HUES48 (cell line): ENCODE measurements at regions not wholly inside any gene's neighbourhood (a gene's known extent, or its start where the extent isn't known, plus 50 kb on each side); places are given as distances from the start of the nearest gene placed in this dataset.

ENCODE experiments used
- H3K27ac ChIP-seq: one replicate; pipeline ENCODE4 v1.7.0; 2013; ENCODE audit warnings: low read depth, low read length, inconsistent platforms
- H3K27me3 ChIP-seq: 2 replicates; pipeline ENCODE4 v1.6.1; 2013; ENCODE audit warnings: mild to moderate bottlenecking, low read length; ENCODE audit not compliant: control insufficient read depth, insufficient read depth
- H3K36me3 ChIP-seq: 2 replicates; pipeline ENCODE4 v1.6.1; 2013; ENCODE audit warnings: low read length; ENCODE audit not compliant: control insufficient read depth, insufficient read depth
- H3K4me1 ChIP-seq: 2 replicates; pipeline ENCODE4 v1.6.1; 2013; ENCODE audit warnings: mild to moderate bottlenecking, low read length; ENCODE audit not compliant: control insufficient read depth, insufficient read depth
- H3K4me3 ChIP-seq: 2 replicates; pipeline ENCODE4 v1.5.1; 2013; ENCODE audit warnings: mild to moderate bottlenecking, low read depth, low read length
- H3K9ac ChIP-seq: 2 replicates; pipeline ENCODE4 v1.6.1; 2013; ENCODE audit warnings: mild to moderate bottlenecking, low read depth, low read length, moderate library complexity
- H3K9me3 ChIP-seq: 2 replicates; pipeline ENCODE4 v1.6.1; 2013; ENCODE audit warnings: low read length; ENCODE audit not compliant: control insufficient read depth, insufficient read depth

DNA sequence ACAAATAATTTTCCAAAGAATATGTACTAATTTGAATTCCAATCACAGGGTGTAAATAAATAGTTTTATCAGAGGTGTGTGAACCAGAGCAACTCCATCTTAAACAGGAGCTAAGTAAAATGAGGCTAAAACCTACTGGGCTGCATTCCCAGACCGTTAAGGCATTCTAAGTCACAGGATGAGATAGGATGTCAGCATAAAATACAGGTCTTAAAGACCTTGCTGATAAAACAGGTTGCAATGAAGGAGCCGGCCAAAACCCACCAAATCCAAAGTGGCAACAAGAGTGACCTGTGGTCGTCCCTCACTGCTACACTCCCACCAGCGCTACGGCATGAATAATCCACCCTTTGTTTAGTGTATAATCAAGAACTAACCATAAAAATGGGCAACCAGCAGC, 291.7 kb upstream of the SEMA3D start:
- H3K27me3 ChIP-seq, result no peaks in the 10 kb centered on the region
- no peak overlapping the region for H3K27ac ChIP-seq
- H3K9ac ChIP-seq, result no peak overlapping the region
- H3K4me1 ChIP-seq, result peaks cover 7% of the 10 kb centered on the region; the same call in 1 of the 2 replicates
- no peaks in the 10 kb centered on the region for H3K9me3 ChIP-seq
- no peaks in the 10 kb centered on the region for H3K36me3 ChIP-seq
- H3K4me3 ChIP-seq, result no peak overlapping the region

DNA sequence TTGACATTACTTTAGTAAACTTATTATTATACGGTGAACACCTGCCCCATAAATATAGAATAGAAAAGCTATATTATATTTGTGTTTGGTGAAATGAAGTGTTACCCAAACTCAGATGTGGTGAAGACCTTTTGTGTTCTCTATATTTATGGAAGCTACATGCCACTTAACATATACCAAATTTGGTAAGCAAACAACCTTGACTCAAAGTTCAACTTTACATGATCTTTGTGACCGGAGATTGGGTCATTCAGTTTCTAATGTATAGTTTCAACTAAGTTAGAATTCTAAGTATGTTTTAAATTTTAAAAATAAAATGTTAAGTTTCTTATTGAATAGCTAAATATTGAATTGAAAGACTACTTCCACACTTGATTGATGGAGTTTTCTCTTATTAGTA, 288.6 kb upstream of the SEMA3D start:
- no peaks in the 10 kb centered on the region for H3K36me3 ChIP-seq
- no peak overlapping the region for H3K27ac ChIP-seq
- H3K4me3 ChIP-seq, result no peak overlapping the region
- no peaks in the 10 kb centered on the region for H3K9me3 ChIP-seq
- peaks cover 7% of the 10 kb centered on the region; the same call in 1 of the 2 replicates for H3K4me1 ChIP-seq
- H3K9ac ChIP-seq, result no peak overlapping the region
- H3K27me3 ChIP-seq, result no peaks in the 10 kb centered on the region

DNA sequence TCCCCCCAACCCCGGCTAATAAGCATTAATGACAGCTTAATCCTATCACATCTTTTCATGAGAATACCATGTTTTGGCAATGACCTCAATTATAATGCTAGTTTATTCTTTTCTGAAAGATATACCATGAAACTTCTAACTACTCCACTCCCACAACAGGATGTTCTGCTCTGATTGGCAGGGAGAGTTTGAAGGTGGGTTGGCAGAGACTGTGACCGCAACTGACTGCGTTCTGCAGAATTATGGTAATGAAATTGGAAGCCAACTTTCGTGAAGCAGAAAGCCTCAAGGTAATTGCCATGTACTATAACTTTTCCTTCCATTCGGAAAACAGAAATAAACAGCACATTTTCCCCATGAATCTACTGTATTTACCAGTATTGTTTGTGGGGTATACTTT, 288.2 kb upstream of the SEMA3D start:
- Histone ChIP-seq H3K9ac (no peak overlapping the region), H3K27me3 (no peaks in the 10 kb centered on the region), H3K36me3 (no peaks in the 10 kb centered on the region), H3K4me3 (no peak overlapping the region), H3K9me3 (no peaks in the 10 kb centered on the region), H3K27ac (no peak overlapping the region), H3K4me1 (peaks cover 7% of the 10 kb centered on the region; the same call in 1 of the 2 replicates)

DNA sequence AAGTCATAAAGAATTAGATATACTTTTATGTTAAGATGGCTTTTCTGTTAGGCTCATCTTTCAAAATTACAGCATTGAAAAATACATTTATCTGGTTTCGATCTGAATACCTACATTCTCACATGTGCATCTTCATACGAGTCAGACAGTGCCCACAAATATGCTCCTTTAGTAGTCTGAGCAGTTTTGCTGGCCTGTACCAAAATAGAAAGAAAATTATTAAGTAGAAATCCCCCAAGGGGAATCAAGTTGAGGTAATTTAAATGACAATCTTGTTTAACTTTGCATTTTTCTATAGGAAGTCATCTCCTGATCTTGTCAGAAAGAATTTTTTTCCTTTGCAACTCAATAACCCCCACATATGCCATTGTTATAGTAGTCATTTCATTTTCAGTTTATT, 287.4 kb upstream of the SEMA3D start:
- Histone ChIP-seq H3K4me3 (no peak overlapping the region), H3K27ac (no peak overlapping the region), H3K4me1 (peaks cover 7% of the 10 kb centered on the region; the same call in 1 of the 2 replicates), H3K9ac (no peak overlapping the region), H3K27me3 (no peaks in the 10 kb centered on the region), H3K36me3 (no peaks in the 10 kb centered on the region), H3K9me3 (no peaks in the 10 kb centered on the region)

DNA sequence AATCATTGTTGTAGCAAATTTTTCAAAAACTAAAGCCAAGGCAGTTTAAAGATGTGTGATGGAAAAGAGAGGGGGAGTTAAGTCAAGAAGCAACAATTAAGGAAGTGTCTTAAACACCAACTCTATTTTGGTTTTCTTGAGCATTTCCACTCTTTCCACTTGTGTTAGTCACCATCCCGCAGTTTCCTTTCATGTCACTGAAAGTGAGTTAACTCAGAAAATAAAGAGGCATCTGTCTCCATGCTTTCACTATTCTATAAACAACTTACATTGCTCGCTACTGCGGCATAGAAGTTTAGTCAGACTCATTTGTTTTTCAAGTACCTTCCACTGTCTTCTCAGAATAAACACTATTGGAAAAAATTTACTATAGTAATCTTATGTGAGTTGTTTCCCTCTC, 284.9 kb upstream of the SEMA3D start:
- H3K27me3 ChIP-seq, result no peaks in the 10 kb centered on the region
- 0 out of 2 replicates have a peak, but pooled peaks cover 4% of the 10 kb centered on the region for H3K4me1 ChIP-seq
- H3K27ac ChIP-seq, result no peak overlapping the region
- no peak overlapping the region for H3K4me3 ChIP-seq
- no peak overlapping the region for H3K9ac ChIP-seq
- H3K36me3 ChIP-seq, result no peaks in the 10 kb centered on the region
- no peaks in the 10 kb centered on the region for H3K9me3 ChIP-seq

DNA sequence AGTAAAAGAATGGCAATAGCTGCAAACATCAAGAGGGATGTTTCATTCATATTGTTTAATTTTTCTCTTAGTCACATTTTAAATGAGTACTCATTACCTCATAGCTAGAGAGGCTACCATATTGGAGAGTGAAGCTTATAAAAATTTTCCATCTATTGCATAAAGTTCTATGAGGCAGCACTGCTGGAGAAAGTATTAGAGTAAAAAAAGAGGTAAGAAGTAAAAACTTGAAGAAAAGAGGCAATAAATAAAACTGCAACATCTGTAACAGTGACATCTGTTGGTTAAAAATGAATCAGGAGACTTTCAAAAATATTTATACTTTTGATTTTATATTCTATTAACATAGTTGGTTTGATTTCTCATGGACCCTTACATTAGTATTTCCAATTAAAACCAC, 284.5 kb upstream of the SEMA3D start:
- 0 out of 2 replicates have a peak, but pooled peaks cover 4% of the 10 kb centered on the region for H3K4me1 ChIP-seq
- H3K36me3 ChIP-seq, result no peaks in the 10 kb centered on the region
- no peak overlapping the region for H3K27ac ChIP-seq
- no peak overlapping the region for H3K4me3 ChIP-seq
- H3K9ac ChIP-seq, result no peak overlapping the region
- no peaks in the 10 kb centered on the region for H3K27me3 ChIP-seq
- H3K9me3 ChIP-seq, result no peaks in the 10 kb centered on the region

DNA sequence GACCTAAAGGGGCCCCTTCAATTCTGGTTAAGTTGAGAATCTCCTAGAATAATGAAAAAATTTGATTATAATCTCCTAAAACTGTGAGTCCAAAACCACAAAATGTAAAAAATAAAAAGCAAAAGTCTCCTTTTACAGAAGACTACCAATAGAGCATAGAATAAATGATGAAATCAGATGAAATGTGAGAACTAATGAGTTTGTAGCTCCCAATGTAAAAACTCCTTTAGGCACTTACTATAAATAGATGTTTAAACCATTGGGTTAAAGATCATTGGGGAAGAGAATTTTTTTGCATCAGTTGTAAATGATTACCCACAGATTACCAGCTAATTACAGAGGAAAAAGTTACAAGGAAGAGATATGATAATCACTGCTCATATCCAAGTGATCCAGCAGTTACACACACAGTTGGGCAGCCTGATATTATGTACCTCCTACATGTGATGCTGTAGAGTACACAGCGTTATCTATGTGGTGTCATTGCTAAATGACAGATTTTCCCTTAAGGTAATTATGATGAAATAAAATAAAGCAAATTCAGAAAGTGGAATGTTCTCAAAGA, 282.7 kb upstream of the SEMA3D start:
- no peak overlapping the region for H3K27ac ChIP-seq
- H3K36me3 ChIP-seq, result no peaks in the 10 kb centered on the region
- H3K4me1 ChIP-seq, result no peaks in the 10 kb centered on the region
- no peaks in the 10 kb centered on the region for H3K9me3 ChIP-seq
- H3K27me3 ChIP-seq, result no peaks in the 10 kb centered on the region
- H3K4me3 ChIP-seq, result no peak overlapping the region
- no peak overlapping the region for H3K9ac ChIP-seq

DNA sequence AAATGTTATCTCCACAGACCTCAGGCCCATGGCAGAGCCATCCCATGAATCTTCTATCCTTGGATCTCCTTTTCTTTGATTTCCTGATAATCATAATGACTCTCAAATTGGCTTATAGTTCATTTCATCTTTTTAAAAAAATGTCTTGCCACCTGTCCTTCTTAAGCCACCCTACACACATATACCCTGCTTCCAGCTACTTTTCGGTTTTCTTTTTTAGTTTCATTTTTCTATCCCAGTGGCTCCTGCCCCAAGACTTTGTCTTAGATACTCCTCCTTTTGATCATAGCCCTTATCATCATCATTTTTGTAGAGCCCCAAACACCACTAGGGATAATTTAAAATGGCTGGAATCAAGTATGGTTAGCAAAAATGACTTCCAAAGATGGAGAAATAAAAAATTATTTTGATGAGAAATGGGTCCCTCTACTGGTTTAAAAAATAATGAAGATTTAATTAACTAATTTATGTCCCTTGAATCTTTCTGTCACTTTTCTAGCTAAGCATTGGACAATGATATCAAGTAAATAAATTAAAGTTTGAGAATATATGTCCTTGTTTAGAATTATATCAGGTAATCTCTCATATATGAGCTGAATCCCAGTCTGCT, 277.3 kb upstream of the SEMA3D start:
- no peaks in the 10 kb centered on the region for H3K36me3 ChIP-seq
- H3K9ac ChIP-seq, result no peak overlapping the region
- H3K4me1 ChIP-seq, result no peaks in the 10 kb centered on the region
- H3K9me3 ChIP-seq, result no peaks in the 10 kb centered on the region
- no peak overlapping the region for H3K27ac ChIP-seq
- H3K4me3 ChIP-seq, result no peak overlapping the region
- no peaks in the 10 kb centered on the region for H3K27me3 ChIP-seq

DNA sequence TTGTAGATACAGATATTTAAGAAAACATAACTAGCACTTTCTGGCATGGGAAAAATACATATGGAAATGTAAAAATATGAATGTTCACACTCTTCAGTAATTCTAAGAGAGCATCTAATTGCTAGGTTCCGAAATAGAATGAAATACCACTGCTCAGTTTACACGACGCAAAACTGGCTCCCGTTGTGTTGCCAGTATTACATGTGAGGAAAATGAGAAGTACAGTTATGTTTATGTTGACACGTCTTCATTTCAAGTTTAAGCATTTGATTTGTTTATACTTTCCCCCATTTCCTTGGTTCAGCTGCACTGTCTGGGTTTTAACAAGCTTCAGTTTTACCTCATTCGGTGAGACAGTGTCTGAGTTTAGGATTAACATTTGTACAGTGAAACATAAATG, 275.8 kb upstream of the SEMA3D start:
- H3K4me1 ChIP-seq, result no peaks in the 10 kb centered on the region
- no peak overlapping the region for H3K4me3 ChIP-seq
- H3K27me3 ChIP-seq, result no peaks in the 10 kb centered on the region
- H3K36me3 ChIP-seq, result no peaks in the 10 kb centered on the region
- H3K9ac ChIP-seq, result no peak overlapping the region
- H3K27ac ChIP-seq, result no peak overlapping the region
- no peaks in the 10 kb centered on the region for H3K9me3 ChIP-seq

DNA sequence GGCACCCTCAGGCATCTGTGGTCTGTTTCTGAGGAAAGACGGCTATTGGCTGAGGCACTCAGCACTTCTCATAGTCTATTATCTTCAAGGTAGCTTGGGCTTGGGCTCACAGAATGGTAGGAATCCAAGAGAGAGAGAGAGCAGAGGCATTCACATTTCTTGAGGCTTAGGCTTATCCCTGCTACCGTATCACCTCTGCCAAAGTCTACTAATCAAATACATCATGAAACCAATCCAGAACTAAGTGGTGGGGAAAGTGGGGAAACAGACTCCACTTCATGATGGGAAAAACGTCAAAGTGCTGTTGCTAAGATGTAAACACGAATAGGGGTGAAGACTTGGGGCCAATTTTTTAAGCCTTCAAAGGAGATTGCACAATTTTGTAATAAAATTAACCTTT, 271.1 kb upstream of the SEMA3D start:
- Histone ChIP-seq H3K9ac (no peak overlapping the region), H3K9me3 (no peaks in the 10 kb centered on the region), H3K27ac (no peak overlapping the region), H3K4me1 (no peaks in the 10 kb centered on the region), H3K27me3 (no peaks in the 10 kb centered on the region), H3K4me3 (no peak overlapping the region), H3K36me3 (no peaks in the 10 kb centered on the region)

DNA sequence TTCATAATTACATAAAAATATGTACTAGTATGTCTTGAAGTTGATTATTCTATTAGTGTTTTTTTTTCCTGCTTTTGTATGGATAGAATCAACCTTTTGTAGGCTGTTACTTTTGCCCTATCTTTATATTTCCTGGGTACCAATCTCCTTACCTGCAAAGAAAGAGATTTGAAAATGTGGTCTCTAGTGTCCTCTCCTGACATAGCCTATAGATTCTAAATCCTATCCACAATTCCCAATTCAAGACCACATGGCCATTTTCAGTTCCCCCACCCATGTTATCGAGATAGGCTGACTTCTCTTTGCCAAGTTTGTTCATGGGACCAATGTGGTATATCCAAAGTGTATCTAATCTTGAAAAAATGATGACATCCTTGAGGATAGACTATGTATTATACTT, 269.4 kb upstream of the SEMA3D start:
- H3K4me3 ChIP-seq, result no peak overlapping the region
- H3K4me1 ChIP-seq, result no peaks in the 10 kb centered on the region
- no peak overlapping the region for H3K27ac ChIP-seq
- H3K36me3 ChIP-seq, result no peaks in the 10 kb centered on the region
- H3K9me3 ChIP-seq, result no peaks in the 10 kb centered on the region
- no peaks in the 10 kb centered on the region for H3K27me3 ChIP-seq
- no peak overlapping the region for H3K9ac ChIP-seq
